ENCODE measurements at regions not wholly inside any gene's neighbourhood (a gene's known extent, or its start where the extent isn't known, plus 50 kb on each side); places are given as distances from the start of the nearest gene placed in this dataset.

DNA sequence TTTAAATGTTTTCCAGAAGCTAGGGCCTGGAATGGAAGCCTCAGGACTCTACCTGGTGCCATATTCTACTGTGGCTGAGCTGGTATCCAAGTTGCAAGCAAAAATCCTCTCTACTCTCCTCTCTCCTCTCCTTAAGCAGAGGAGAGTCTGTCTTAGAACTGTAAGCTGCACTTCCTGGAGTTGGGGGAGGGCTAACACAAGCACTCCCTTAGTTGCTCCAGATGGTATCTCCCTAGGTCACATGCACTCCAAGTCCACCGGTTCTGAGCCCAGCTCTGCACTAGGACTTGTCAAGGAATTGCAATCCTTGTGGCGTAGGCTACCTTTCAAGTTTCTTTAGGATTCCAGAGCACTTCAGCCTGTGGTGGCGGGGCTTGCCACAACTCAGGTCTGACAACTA lies 513.9 kb upstream of the RGMB start:
- no peak for TF ChIP-seq POLR2A (IDR thresholded peaks at IDR 0.05; ENCODE audit: low read depth)
- TF ChIP-seq, protein P1, sequence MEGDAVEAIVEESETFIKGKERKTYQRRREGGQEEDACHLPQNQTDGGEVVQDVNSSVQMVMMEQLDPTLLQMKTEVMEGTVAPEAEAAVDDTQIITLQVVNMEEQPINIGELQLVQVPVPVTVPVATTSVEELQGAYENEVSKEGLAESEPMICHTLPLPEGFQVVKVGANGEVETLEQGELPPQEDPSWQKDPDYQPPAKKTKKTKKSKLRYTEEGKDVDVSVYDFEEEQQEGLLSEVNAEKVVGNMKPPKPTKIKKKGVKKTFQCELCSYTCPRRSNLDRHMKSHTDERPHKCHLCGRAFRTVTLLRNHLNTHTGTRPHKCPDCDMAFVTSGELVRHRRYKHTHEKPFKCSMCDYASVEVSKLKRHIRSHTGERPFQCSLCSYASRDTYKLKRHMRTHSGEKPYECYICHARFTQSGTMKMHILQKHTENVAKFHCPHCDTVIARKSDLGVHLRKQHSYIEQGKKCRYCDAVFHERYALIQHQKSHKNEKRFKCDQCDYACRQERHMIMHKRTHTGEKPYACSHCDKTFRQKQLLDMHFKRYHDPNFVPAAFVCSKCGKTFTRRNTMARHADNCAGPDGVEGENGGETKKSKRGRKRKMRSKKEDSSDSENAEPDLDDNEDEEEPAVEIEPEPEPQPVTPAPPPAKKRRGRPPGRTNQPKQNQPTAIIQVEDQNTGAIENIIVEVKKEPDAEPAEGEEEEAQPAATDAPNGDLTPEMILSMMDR (IDR thresholded peaks at IDR 0.05): no peak
